Panc1 (cell line): ENCODE measurements at regions not wholly inside any gene's neighbourhood (a gene's known extent, or its start where the extent isn't known, plus 50 kb on each side); places are given as distances from the start of the nearest gene placed in this dataset.

Experiments
- ATAC-seq: fragments of 200-7000 bp; cut with Tn5 transposase; 2 replicates; pipeline ENCODE4 v1.9.1; 2020; ENCODE audit warnings: mild to moderate bottlenecking, moderate library complexity
- BruUV-seq: library from RNA; stranded (reverse); fragments of 400-500 nt; replicated peaks from 2 replicates; lab custom pipeline; 2021; lab: Mats Ljungman, UMichigan
- CTCF ChIA-PET: fragments of 300-600 bp; sonication (Branson Sonifier 250); formaldehyde crosslinking; loops from one replicate; lab custom pipeline; 2022; ENCODE audit warnings: antibody characterized with exemption; lab: Charles Lee
- POLR2A ChIA-PET: fragments of 300-600 bp; sonication (Branson Sonifier 250); formaldehyde crosslinking; loops from one replicate; lab custom pipeline; 2022; ENCODE audit warnings: antibody characterized with exemption; lab: Charles Lee
- DNase-seq: peaks from one replicate; pipeline ENCODE4 v3.0.0-alpha.2; 2010; ENCODE audit warnings: low read depth, low spot score
- H3K27ac ChIP-seq: 2 replicates; pipeline ENCODE4 v1.5.1; 2011; ENCODE audit warnings: mild to moderate bottlenecking, low read length, inconsistent platforms
- H3K27me3 ChIP-seq: fragments of 200-500 bp; sonication (Bioruptor generic); 2 replicates; pipeline ENCODE4 v1.6.0; 2014; ENCODE audit warnings: low read length, inconsistent platforms; ENCODE audit not compliant: control insufficient read depth, insufficient read depth
- H3K36me3 ChIP-seq: fragments of 200-500 bp; sonication (Bioruptor generic); 2 replicates; pipeline ENCODE4 v1.5.1; 2014; ENCODE audit warnings: inconsistent platforms, mild to moderate bottlenecking, low read length, moderate library complexity; ENCODE audit not compliant: control insufficient read depth, insufficient read depth
- H3K4me1 ChIP-seq: 2 replicates; pipeline ENCODE4 v1.5.1; 2011; ENCODE audit warnings: inconsistent platforms, mild to moderate bottlenecking, low read length, moderate library complexity; ENCODE audit not compliant: control insufficient read depth, insufficient read depth
- H3K4me3 ChIP-seq, 2 experiments: 2 replicates each; pipeline ENCODE4 v1.5.1; 2011 to 2012; ENCODE audit warnings: low read depth in 2 of 2, low read length in 2 of 2, mild to moderate bottlenecking in 2 of 2, inconsistent platforms in 1 of 2, moderate library complexity in 1 of 2
- H3K9me3 ChIP-seq: fragments of 200-500 bp; sonication (Bioruptor generic); 2 replicates; pipeline ENCODE4 v1.5.1; 2014; ENCODE audit warnings: low read depth, mild to moderate bottlenecking, inconsistent platforms, low read length, moderate library complexity; ENCODE audit not compliant: control insufficient read depth, insufficient read depth
- CTCF ChIP-seq: fragments of 450-650 bp; IDR thresholded peaks from 2 replicates; pipeline ENCODE4 v1.5.1; 2017; ENCODE audit warnings: mild to moderate bottlenecking
- POLR2AphosphoS5 ChIP-seq: IDR thresholded peaks from 2 replicates; pipeline ENCODE4 v1.6.1; 2012; ENCODE audit warnings: mild to moderate bottlenecking, low read depth, low read length, moderate library complexity
- SIN3A ChIP-seq: IDR thresholded peaks from 2 replicates; pipeline ENCODE4 v1.6.1; 2012; ENCODE audit warnings: low read depth, mild to moderate bottlenecking, low read length, moderate library complexity, borderline replicate concordance; ENCODE audit not compliant: insufficient read depth
- TCF7L2 ChIP-seq: IDR thresholded peaks from 2 replicates; pipeline ENCODE4 v1.6.1; 2011; ENCODE audit warnings: mild to moderate bottlenecking, low read depth, low read length, inconsistent platforms
- in situ Hi-C: cut with HindIII; loops from 2 replicates; pipeline ENCODE4 v1.10.0; 2016; ENCODE audit warnings: low sequenced_read_pairs, low pct_unique_long_range_greater_than_20kb
- intact Hi-C: fragments of 100-400 bp; cut with micrococcal nuclease; formaldehyde crosslinking; loops from one replicate; pipeline ENCODE4 v1.10.0; 2022; ENCODE audit not compliant: unreplicated experiment
- TF ChIP-seq, protein P1 (sequence below), 2 experiments: IDR thresholded peaks; 2 replicates each; pipeline ENCODE4 v1.6.1; 2011 to 2012; ENCODE audit warnings: low read depth in 2 of 2, control low read depth in 1 of 2, low read length in 1 of 2, mild to moderate bottlenecking in 1 of 2, moderate library complexity in 1 of 2; ENCODE audit not compliant: insufficient read depth in 1 of 2

- Histone ChIP-seq H3K4me3 (no peak overlapping the region), H3K27me3 (no peaks in the 10 kb centered on the region), H3K9me3 (no peaks in the 10 kb centered on the region), H3K36me3 (no peaks in the 10 kb centered on the region), H3K4me1 (no peaks in the 10 kb centered on the region), H3K27ac (no peak overlapping the region)
- no TSS peak for BruUV-seq
- ATAC-seq: no peak
- DNase-seq: no peak
- TF ChIP-seq, protein P1, sequence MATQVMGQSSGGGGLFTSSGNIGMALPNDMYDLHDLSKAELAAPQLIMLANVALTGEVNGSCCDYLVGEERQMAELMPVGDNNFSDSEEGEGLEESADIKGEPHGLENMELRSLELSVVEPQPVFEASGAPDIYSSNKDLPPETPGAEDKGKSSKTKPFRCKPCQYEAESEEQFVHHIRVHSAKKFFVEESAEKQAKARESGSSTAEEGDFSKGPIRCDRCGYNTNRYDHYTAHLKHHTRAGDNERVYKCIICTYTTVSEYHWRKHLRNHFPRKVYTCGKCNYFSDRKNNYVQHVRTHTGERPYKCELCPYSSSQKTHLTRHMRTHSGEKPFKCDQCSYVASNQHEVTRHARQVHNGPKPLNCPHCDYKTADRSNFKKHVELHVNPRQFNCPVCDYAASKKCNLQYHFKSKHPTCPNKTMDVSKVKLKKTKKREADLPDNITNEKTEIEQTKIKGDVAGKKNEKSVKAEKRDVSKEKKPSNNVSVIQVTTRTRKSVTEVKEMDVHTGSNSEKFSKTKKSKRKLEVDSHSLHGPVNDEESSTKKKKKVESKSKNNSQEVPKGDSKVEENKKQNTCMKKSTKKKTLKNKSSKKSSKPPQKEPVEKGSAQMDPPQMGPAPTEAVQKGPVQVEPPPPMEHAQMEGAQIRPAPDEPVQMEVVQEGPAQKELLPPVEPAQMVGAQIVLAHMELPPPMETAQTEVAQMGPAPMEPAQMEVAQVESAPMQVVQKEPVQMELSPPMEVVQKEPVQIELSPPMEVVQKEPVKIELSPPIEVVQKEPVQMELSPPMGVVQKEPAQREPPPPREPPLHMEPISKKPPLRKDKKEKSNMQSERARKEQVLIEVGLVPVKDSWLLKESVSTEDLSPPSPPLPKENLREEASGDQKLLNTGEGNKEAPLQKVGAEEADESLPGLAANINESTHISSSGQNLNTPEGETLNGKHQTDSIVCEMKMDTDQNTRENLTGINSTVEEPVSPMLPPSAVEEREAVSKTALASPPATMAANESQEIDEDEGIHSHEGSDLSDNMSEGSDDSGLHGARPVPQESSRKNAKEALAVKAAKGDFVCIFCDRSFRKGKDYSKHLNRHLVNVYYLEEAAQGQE (IDR thresholded peaks at IDR 0.05; ENCODE audit: insufficient read depth in 1 of 2, low read depth in 2 of 2, low read length in 1 of 2): no peak
- TF ChIP-seq POLR2AphosphoS5: no peak
- TF ChIP-seq CTCF: no peak
- no peak for TF ChIP-seq SIN3A
- no peak for TF ChIP-seq TCF7L2
- in situ Hi-C loops (no loop called here), intact Hi-C loops (no loop called here)
- ChIA-PET POLR2A (no interaction called here), CTCF (no interaction called here)
These were observed 422.6 kb upstream of the TENM3 start for GRCh38 chr4:181820553-181820952.

- BruUV-seq: no TSS peak
- intact Hi-C loops: no loop called here
- TF ChIP-seq TCF7L2: no peak
- no peak for TF ChIP-seq CTCF
- no peak for TF ChIP-seq POLR2AphosphoS5
- no peak for TF ChIP-seq SIN3A
- TF ChIP-seq, protein P1 (IDR thresholded peaks at IDR 0.05; ENCODE audit: insufficient read depth in 1 of 2, low read depth in 2 of 2, low read length in 1 of 2): no peak
- H3K4me3 ChIP-seq: no peak overlapping the region
- H3K27me3 ChIP-seq: no peaks in the 10 kb centered on the region
- POLR2A ChIA-PET: no interaction called here
- no peaks in the 10 kb centered on the region for H3K4me1 ChIP-seq
- H3K9me3 ChIP-seq: no peaks in the 10 kb centered on the region
- H3K36me3 ChIP-seq: no peaks in the 10 kb centered on the region
- no peak for DNase-seq
- ATAC-seq: no peak
- in situ Hi-C loops: no loop called here
- no peak overlapping the region for H3K27ac ChIP-seq
- CTCF ChIA-PET: no interaction called here
These were observed 421.9 kb upstream of the TENM3 start for GRCh38 chr4:181821039-181822004.
